T-helper 9 cell (primary cell): ENCODE measurements at regions not wholly inside any gene's neighbourhood (a gene's known extent, or its start where the extent isn't known, plus 50 kb on each side); places are given as distances from the start of the nearest gene placed in this dataset.
"Not testable (repeated sequence)": the region's sequence is repeated elsewhere in the genome, so short reads cannot be mapped to it uniquely, and the experiment has no call there.

Source experiments
- DNase-seq: peaks from one replicate; pipeline ENCODE4 v3.0.0-alpha.2; 2020

- DNase-seq: not testable (repeated sequence)
These were observed 307.8 kb upstream of the NBPF12 start for GRCh38 chr1:146630302-146630701.

DNA sequence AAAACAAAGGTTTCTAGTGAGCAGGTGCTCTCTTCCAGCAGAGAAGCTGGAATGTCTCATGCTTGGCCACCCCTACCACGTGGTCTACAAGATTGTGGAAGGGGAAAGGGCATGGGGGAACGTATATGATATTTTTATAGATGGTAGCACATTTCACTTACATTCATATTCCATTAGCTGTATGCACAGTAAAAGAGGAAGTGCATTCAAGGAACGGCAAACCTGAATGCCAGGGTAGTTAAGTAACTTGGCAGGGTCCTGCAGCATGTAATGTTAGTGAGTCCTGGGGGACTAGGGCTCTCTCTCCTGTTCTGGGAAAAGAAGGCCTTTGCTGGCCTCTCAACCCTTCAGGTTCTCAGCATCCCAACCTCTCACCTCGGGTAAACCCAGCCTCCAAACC, 319.5 kb upstream of the NBPF12 start:
- not testable (repeated sequence) for DNase-seq

DNA sequence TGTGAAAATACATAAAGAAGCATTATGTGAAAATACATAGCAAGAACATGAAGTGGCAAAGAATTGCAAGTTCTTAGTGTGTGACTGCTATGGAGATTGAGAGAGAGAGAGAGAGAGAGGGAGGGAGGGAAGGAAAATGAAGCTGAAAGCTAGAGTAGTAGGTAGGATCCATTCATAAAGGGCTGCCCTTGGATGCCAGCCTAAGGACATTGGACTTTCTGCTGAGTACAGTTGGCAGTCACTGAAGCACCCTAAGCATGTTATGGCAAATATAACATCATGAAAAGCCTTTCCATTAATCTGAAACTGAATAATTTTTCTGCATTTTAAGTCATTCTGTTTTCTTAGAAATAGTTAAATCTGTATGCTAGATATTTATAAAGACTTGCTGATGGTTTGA, 333.4 kb upstream of the NBPF12 start:
- DNase-seq: not testable (repeated sequence)

GRCh38 chr1:146600720-146601307, 337.3 kb upstream of the NBPF12 start:
- not testable (repeated sequence) for DNase-seq

DNA sequence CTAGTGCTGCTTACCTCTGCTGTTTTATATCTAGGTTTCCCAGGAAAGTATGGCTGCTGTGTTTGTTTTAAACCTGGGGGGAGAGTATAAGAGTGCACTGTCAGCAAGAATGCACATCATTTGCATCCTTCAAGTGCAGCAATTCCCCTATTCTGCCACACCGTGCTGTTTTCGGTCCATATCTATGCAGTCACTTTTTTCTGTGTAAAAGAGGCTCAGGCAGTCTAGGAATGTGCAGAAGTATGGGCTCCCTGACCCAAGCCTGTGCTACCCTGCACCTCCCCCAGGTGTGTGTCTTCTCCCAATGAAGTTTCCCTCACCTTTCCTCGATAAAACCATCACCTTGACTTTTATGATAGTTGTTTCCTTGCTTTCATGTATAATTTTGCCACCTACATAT, 338.2 kb upstream of the NBPF12 start:
- not testable (repeated sequence) for DNase-seq

- not testable (repeated sequence) for DNase-seq
These were observed 352.4 kb upstream of the NOTCH2NLA start for GRCh38 chr1:146581229-146581628.

DNA sequence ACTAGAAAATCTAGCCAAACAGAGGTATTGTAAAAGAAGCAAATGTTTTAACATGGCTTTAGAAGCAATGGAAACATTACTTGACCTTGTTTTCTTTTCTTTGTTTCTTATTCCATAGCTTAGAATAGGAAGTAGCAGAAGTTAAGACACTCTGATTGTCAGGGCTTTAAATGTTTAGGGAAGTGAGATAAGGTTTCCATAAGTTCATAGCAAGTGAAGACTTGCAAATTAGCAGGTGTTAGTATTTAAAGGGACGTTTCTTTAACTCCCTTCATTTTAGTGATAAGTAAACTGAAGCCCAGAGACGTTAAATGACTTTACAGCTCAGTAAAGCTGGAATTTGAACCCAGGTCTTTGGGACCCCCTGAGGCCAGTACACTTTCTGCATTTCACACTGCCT, 338.7 kb upstream of the NOTCH2NLA start:
- DNase-seq: not testable (repeated sequence)

- DNase-seq: not testable (repeated sequence)
These were observed 329.2 kb upstream of the NOTCH2NLA start for GRCh38 chr1:146558032-146558431.

GRCh38 chr1:146556405-146556804, 327.6 kb upstream of the NOTCH2NLA start:
- not testable (repeated sequence) for DNase-seq

GRCh38 chr1:146552414-146552813, 323.6 kb upstream of the NOTCH2NLA start:
- DNase-seq: not testable (repeated sequence)

- not testable (repeated sequence) for DNase-seq
These were observed 319.9 kb upstream of the NOTCH2NLA start for GRCh38 chr1:146548684-146549083.

DNA sequence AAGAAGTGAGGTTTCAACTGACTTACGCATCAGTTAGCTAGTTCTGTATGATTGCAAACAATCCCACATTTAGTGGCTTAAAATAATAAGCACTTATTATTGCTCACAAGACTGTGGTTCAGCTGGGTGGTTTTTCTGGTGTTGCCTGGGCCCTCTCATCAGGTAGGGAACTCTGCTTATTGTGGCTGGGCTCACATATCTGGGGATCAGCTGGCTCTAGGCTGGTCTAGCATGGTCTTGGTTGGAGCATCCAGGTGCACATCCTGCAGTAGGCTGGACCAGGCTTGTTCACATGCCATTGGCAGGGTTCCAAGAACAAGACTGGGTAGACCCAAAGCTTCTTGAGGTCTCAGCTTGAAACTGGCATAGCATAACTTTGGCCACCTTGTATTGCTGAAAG, 317.4 kb upstream of the NOTCH2NLA start:
- not testable (repeated sequence) for DNase-seq

DNA sequence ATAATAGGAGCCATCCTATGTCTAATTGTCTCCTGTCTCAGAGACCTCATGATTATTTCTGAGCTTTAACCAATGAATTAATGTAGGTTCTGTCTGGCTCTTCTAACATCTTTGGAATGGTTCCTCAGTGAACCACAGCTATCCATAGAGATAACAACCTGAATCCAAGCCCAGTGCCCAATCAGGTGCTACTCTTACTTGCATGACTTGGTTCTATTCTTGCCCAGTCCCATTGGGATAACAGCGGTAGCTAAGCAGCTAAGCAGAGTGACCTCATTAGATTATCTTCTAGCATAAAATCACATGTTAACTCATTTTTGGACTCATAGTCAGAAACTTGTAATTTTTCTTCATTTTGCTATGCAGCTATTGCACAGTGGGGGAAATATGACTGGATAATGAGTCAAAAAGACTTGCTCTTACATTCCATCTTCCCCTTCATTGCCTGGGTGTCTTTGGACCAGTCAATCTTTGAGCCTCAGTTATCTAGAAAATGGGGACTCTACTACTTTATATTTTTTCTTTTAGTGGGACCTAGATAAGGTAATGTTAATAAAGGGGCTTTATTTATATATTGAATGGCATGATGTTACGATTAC, 309.1 kb upstream of the NOTCH2NLA start:
- DNase-seq: not testable (repeated sequence)

GRCh38 chr1:146536028-146536427, 307.2 kb upstream of the NOTCH2NLA start:
- not testable (repeated sequence) for DNase-seq

DNA sequence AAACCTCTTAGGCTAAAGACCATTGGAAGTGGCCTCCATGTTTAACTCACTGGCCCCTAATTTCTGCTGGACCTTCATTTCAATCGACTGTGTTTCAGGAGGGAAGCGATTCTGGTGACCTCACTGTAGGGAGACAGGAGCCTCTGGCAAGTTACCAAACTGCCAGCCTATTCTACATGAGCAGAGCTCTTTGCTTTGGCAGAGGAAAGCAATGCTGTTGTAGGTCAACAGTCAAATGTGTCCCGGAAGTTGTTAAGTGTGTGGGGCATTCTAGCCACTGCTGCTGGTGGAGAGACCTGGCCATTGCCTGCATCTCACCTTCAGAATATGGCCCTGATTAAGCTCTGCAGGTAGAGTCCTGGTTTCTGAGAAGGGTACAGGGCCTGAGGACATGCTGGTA, 306.8 kb upstream of the NOTCH2NLA start:
- not testable (repeated sequence) for DNase-seq

- DNase-seq: not testable (repeated sequence)
These were observed 302.1 kb upstream of the NOTCH2NLA start for GRCh38 chr1:146530958-146531357.

DNA sequence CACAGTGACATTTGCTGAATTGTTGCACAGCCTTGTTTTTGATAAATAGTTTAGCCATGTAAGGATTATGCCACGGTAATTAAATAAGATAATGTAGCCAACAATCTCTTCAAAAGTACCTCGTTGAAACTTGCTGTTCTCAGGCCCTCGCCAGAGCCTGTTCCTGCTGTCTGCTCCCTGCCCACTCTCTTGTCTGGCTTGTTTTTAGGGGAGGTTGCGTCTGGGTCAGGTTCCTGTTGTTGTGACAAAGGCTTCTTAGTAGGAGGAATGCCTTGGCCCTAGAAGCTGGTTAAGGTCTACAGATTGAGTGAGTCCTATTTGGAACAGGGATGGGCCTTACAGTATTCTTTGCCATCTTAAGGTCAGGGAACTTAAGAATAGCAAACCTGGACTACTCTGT, 294.0 kb upstream of the NOTCH2NLA start:
- DNase-seq: not testable (repeated sequence)

- DNase-seq: not testable (repeated sequence)
These were observed 293.5 kb upstream of the NOTCH2NLA start for GRCh38 chr1:146522345-146522744.

- not testable (repeated sequence) for DNase-seq
These were observed 293.0 kb upstream of the NOTCH2NLA start for GRCh38 chr1:146521804-146522203.

DNA sequence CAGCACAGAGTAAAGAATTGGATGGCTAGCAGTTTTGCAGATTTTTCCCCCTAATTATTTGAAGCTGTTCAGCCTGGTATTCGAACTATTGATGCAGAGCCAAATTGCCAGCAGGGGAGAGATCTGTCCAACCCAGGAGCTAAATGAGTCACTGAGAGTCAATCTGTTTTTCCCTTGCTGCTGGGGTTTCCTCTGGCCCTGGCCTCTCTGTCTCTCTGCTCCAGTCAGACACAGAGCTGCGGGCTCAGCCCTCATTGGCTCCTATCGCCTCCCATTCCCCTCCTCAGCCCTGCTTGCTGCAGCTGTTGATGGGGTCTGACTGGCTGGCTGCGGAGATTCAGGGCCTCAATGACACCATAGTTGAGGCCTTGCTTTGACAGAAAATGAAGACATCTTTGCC, 284.9 kb upstream of the NOTCH2NLA start:
- DNase-seq: not testable (repeated sequence)

- DNase-seq: not testable (repeated sequence)
These were observed 282.4 kb upstream of the NOTCH2NLA start for GRCh38 chr1:146511047-146511777.

- DNase-seq: not testable (repeated sequence)
These were observed 281.6 kb upstream of the NOTCH2NLA start for GRCh38 chr1:146510248-146510983.

GRCh38 chr1:146504121-146504520, 275.3 kb upstream of the NOTCH2NLA start:
- not testable (repeated sequence) for DNase-seq
